NT2/D1 (cell line): ENCODE measurements at regions not wholly inside any gene's neighbourhood (a gene's known extent, or its start where the extent isn't known, plus 50 kb on each side); places are given as distances from the start of the nearest gene placed in this dataset.

Experiments
- YY1 ChIP-seq: IDR thresholded peaks from 2 replicates; pipeline ENCODE4 v1.6.1; 2011; ENCODE audit not compliant: insufficient read length, insufficient read depth
- ZNF274 ChIP-seq: IDR thresholded peaks from 2 replicates; pipeline ENCODE4 v1.6.1; 2011; ENCODE audit warnings: mild to moderate bottlenecking, low read depth, low read length

- no peak for TF ChIP-seq ZNF274
- TF ChIP-seq YY1 = no peak
Measured at GRCh38 chr12:126171937-126172559, 1106.8 kb downstream of the AACS start.
